Colon (tissue), 2 donors: ENCODE measurements at regions not wholly inside any gene's neighbourhood (a gene's known extent, or its start where the extent isn't known, plus 50 kb on each side); places are given as distances from the start of the nearest gene placed in this dataset.

ENCODE experiments used
- FAIRE-seq: peaks from 2 replicates; lab custom pipeline; 2012; peaks lifted over from hg19 to GRCh38; lab: Jason Lieb, UNC
- donor health status: control.
- donor health status: control.

GRCh38 chr5:124310453-124310852 is 436.0 kb downstream of the ZNF608 start:
- no peak for FAIRE-seq

- FAIRE-seq, result no peak
These were observed 437.0 kb downstream of the ZNF608 start for GRCh38 chr5:124309241-124309980.

GRCh38 chr5:124303366-124303765 is 443.1 kb downstream of the ZNF608 start:
- FAIRE-seq, result no peak

GRCh38 chr5:124302533-124302932 is 443.9 kb downstream of the ZNF608 start:
- no peak for FAIRE-seq

GRCh38 chr5:124301850-124302249 is 444.6 kb downstream of the ZNF608 start:
- FAIRE-seq, result no peak

GRCh38 chr5:124300815-124301621 is 445.4 kb downstream of the ZNF608 start:
- no peak for FAIRE-seq

GRCh38 chr5:124297826-124298225 is 448.6 kb downstream of the ZNF608 start:
- FAIRE-seq, result no peak

- FAIRE-seq, result no peak
These were observed 454.1 kb downstream of the ZNF608 start for GRCh38 chr5:124292322-124292855.

- no peak for FAIRE-seq
These were observed 456.7 kb downstream of the ZNF608 start for GRCh38 chr5:124289641-124290311.

GRCh38 chr5:124289130-124289529 is 457.3 kb downstream of the ZNF608 start:
- no peak for FAIRE-seq

- FAIRE-seq, result no peak
These were observed 458.6 kb downstream of the ZNF608 start for GRCh38 chr5:124287813-124288212.

- no peak for FAIRE-seq
These were observed 460.7 kb downstream of the ZNF608 start for GRCh38 chr5:124285733-124286132.

GRCh38 chr5:124285071-124285470 is 461.4 kb downstream of the ZNF608 start:
- FAIRE-seq, result no peak

- FAIRE-seq, result no peak
These were observed 463.4 kb downstream of the ZNF608 start for GRCh38 chr5:124283031-124283430.

- no peak for FAIRE-seq
These were observed 466.4 kb downstream of the ZNF608 start for GRCh38 chr5:124280079-124280478.

- FAIRE-seq, result no peak
These were observed 467.1 kb downstream of the ZNF608 start for GRCh38 chr5:124279146-124279876.

- no peak for FAIRE-seq
These were observed 467.8 kb downstream of the ZNF608 start for GRCh38 chr5:124278636-124279035.

- FAIRE-seq, result no peak
These were observed 468.5 kb downstream of the ZNF608 start for GRCh38 chr5:124277767-124278545.

- FAIRE-seq, result no peak
These were observed 470.3 kb downstream of the ZNF608 start for GRCh38 chr5:124276166-124276565.

GRCh38 chr5:124274949-124275348 is 471.5 kb downstream of the ZNF608 start:
- no peak for FAIRE-seq

GRCh38 chr5:124264499-124264898 is 481.9 kb downstream of the ZNF608 start:
- FAIRE-seq, result no peak
